ENCODE measurements at regions not wholly inside any gene's neighbourhood (a gene's known extent, or its start where the extent isn't known, plus 50 kb on each side); places are given as distances from the start of the nearest gene placed in this dataset.

DNA sequence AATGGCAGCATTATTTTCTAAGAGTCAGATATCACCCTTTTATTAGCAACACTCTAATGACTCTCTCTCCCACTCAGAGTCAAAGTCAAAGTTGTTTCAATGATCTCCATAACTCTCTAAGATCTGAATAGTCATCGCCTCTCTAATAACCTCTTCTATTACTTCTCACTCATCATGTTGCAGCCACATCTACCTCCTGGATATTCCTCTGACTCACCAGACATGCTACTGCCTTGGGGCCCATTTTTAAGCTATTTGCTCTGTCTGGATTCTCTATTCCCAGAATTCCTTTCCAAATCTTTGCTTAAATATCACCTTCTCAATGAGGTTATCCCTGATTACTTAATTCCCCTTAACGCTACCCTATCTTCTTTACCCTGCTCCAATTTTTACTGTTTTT, 391.8 kb upstream of the MAGEB16 start:
- H3K4me1 ChIP-seq (ENCODE audit: control insufficient read depth, insufficient read depth, low read length): no peaks in the 10 kb centered on the region
- TF ChIP-seq ZNF654 (tag by site-specific recombination; IDR thresholded peaks at IDR 0.05; ENCODE audit: low read depth): no peak
- no peak for TF ChIP-seq ZNF132 (tag by site-specific recombination; IDR thresholded peaks at IDR 0.05; ENCODE audit: borderline replicate concordance)
- no peak for TF ChIP-seq ZFP37 (tag by site-specific recombination; IDR thresholded peaks at IDR 0.05)
- no peak for TF ChIP-seq ZNF133 (tag by site-specific recombination; IDR thresholded peaks at IDR 0.05)
- TF ChIP-seq RBAK (tag by site-specific recombination; IDR thresholded peaks at IDR 0.05): no peak
- TF ChIP-seq, protein P1, sequence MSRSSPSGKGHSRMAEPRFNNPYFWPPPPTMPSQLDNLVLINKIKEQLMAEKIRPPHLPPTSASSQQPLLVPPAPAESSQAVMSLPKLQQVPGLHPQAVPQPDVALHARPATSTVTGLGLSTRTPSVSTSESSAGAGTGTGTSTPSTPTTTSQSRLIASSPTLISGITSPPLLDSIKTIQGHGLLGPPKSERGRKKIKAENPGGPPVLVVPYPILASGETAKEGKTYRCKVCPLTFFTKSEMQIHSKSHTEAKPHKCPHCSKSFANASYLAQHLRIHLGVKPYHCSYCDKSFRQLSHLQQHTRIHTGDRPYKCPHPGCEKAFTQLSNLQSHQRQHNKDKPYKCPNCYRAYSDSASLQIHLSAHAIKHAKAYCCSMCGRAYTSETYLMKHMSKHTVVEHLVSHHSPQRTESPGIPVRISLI (tag by site-specific recombination; IDR thresholded peaks at IDR 0.05): no peak
- no peaks in the 10 kb centered on the region for H3K36me3 ChIP-seq (ENCODE audit: control insufficient read depth in 2 of 2, insufficient read depth in 1 of 2, low read length in 2 of 2)
- CTCF ChIA-PET: no interaction called here
- no peaks in the 10 kb centered on the region for H3K9me3 ChIP-seq (ENCODE audit: control insufficient read depth, insufficient read depth, low read depth, low read length)
- H3K27ac ChIP-seq (ENCODE audit: extremely low read depth, low read depth, low read length): no peak overlapping the region
- H3K4me3 ChIP-seq (ENCODE audit: low read depth, low read length): no peak overlapping the region
- POLR2A ChIA-PET: no interaction called here

- H3K9me3 ChIP-seq (ENCODE audit: control insufficient read depth, insufficient read depth, low read depth, low read length): no peaks in the 10 kb centered on the region
- ChIA-PET CTCF (no interaction called here), POLR2A (no interaction called here)
- no peaks in the 10 kb centered on the region for H3K4me1 ChIP-seq (ENCODE audit: control insufficient read depth, insufficient read depth, low read length)
- no peak overlapping the region for H3K4me3 ChIP-seq (ENCODE audit: low read depth, low read length)
- TF ChIP-seq, protein P2, sequence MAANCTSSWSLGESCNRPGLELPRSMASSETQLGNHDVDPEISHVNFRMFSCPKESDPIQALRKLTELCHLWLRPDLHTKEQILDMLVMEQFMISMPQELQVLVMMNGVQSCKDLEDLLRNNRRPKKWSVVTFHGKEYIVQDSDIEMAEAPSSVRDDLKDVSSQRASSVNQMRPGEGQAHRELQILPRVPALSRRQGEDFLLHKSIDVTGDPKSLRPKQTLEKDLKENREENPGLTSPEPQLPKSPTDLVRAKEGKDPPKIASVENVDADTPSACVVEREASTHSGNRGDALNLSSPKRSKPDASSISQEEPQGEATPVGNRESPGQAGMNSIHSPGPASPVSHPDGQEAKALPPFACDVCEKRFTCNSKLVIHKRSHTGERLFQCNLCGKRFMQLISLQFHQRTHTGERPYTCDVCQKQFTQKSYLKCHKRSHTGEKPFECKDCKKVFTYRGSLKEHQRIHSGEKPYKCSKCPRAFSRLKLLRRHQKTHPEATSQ (tag by site-specific recombination; IDR thresholded peaks at IDR 0.05): no peak
- TF ChIP-seq ZNF335 (tag by site-specific recombination; conservative IDR thresholded peaks at IDR 0.05) (no peak), ZBTB48 (tag by site-specific recombination; IDR thresholded peaks at IDR 0.05) (no peak), ZNF639 (tag by site-specific recombination; IDR thresholded peaks at IDR 0.05) (no peak), ZNF692 (tag by site-specific recombination; IDR thresholded peaks at IDR 0.05) (no peak), OSR2 (tag by site-specific recombination; IDR thresholded peaks at IDR 0.05) (no peak), WT1 (tag by site-specific recombination; IDR thresholded peaks at IDR 0.05) (no peak), ZFP3 (tag by site-specific recombination; IDR thresholded peaks at IDR 0.05; ENCODE audit: low read depth) (no peak), ZNF677 (tag by site-specific recombination; IDR thresholded peaks at IDR 0.05) (no peak), ZSCAN16 (tag by site-specific recombination; IDR thresholded peaks at IDR 0.05) (no peak), ZNF501 (tag by site-specific recombination; IDR thresholded peaks at IDR 0.05) (no peak), ZBTB44 (tag by site-specific recombination; IDR thresholded peaks at IDR 0.05) (no peak), ZNF548 (tag by site-specific recombination; IDR thresholded peaks at IDR 0.05) (no peak), ZNF148 (tag by site-specific recombination; IDR thresholded peaks at IDR 0.05; ENCODE audit: borderline replicate concordance) (no peak), IKZF3 (tag by site-specific recombination; IDR thresholded peaks at IDR 0.05) (no peak)
- TF ChIP-seq, protein P3, sequence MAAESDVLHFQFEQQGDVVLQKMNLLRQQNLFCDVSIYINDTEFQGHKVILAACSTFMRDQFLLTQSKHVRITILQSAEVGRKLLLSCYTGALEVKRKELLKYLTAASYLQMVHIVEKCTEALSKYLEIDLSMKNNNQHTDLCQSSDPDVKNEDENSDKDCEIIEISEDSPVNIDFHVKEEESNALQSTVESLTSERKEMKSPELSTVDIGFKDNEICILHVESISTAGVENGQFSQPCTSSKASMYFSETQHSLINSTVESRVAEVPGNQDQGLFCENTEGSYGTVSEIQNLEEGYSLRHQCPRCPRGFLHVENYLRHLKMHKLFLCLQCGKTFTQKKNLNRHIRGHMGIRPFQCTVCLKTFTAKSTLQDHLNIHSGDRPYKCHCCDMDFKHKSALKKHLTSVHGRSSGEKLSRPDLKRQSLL (tag by site-specific recombination; IDR thresholded peaks at IDR 0.05): no peak
- H3K36me3 ChIP-seq (ENCODE audit: control insufficient read depth in 2 of 2, insufficient read depth in 1 of 2, low read length in 2 of 2): no peaks in the 10 kb centered on the region
- no peak overlapping the region for H3K27ac ChIP-seq (ENCODE audit: extremely low read depth, low read depth, low read length)
These were observed 381.4 kb upstream of the MAGEB16 start for GRCh38 chrX:35416782-35417181.

Data from HEK293 (cell line).